Natural killer cell (primary cell): ENCODE measurements at regions not wholly inside any gene's neighbourhood (a gene's known extent, or its start where the extent isn't known, plus 50 kb on each side); places are given as distances from the start of the nearest gene placed in this dataset.
"Not testable (repeated sequence)": the region's sequence is repeated elsewhere in the genome, so short reads cannot be mapped to it uniquely, and the experiment has no call there.

ENCODE experiments used
- ATAC-seq, 3 donors: fragments of 150-1000 bp in 2 of 3; fragments of 200-7000 bp in 1 of 3; cut with Tn5 transposase; 1 replicate in 1 of 3; 2 replicates in 2 of 3; pipeline ENCODE4 v1.10.0; 2021; ENCODE audit warnings: mild to moderate bottlenecking in 2 of 3, moderate library complexity in 2 of 3
- DNase-seq, 2 donors: peaks; one replicate each; pipeline versions ENCODE4 v3.0.0 to v3.0.0-alpha.2; 2013 to 2021; ENCODE audit warnings: mixed read lengths in 1 of 2
- H3K27ac ChIP-seq: one replicate; pipeline ENCODE4 v1.5.1; 2013; ENCODE audit warnings: mild to moderate bottlenecking, low read length
- H3K27me3 ChIP-seq: one replicate; pipeline ENCODE4 v1.6.1; 2013; ENCODE audit warnings: low read length; ENCODE audit not compliant: control insufficient read depth, insufficient read depth
- H3K36me3 ChIP-seq: one replicate; pipeline ENCODE4 v1.6.1; 2013; ENCODE audit warnings: low read length; ENCODE audit not compliant: control insufficient read depth, insufficient read depth
- H3K4me1 ChIP-seq: one replicate; pipeline ENCODE4 v1.6.1; 2013; ENCODE audit warnings: low read length; ENCODE audit not compliant: control insufficient read depth, insufficient read depth
- H3K4me3 ChIP-seq: one replicate; pipeline ENCODE4 v1.5.1; 2013; ENCODE audit warnings: low read length
- H3K9me3 ChIP-seq: one replicate; pipeline ENCODE4 v1.6.1; 2013; ENCODE audit warnings: low read length; ENCODE audit not compliant: control insufficient read depth, insufficient read depth
- H3K27ac Mint-ChIP-seq, 2 donors: one replicate each; pipeline ENCODE4 v1.8.0; 2022; ENCODE audit warnings: mild to moderate bottlenecking in 2 of 2, mixed read lengths in 2 of 2, moderate library complexity in 1 of 2
- H3K27me3 Mint-ChIP-seq, 2 donors: one replicate each; pipeline ENCODE4 v1.8.0; 2022; ENCODE audit warnings: low read depth in 2 of 2, mixed read lengths in 2 of 2
- H3K36me3 Mint-ChIP-seq: one replicate; pipeline ENCODE4 v1.8.0; 2022; ENCODE audit warnings: mixed read lengths
- H3K4me1 Mint-ChIP-seq, 2 donors: one replicate each; pipeline ENCODE4 v1.8.0; 2022; ENCODE audit warnings: mixed read lengths in 2 of 2
- H3K4me3 Mint-ChIP-seq: one replicate; pipeline ENCODE4 v1.8.0; 2022; ENCODE audit warnings: mild to moderate bottlenecking, moderate library complexity, mixed read lengths
- H3K9me3 Mint-ChIP-seq, 2 donors: one replicate each; pipeline ENCODE4 v1.8.0; 2022; ENCODE audit warnings: mixed read lengths in 2 of 2
- WGBS: methylation state at CpG from one replicate; pipeline ENCODE4 v1.1.7; 2013; ENCODE audit warnings: missing lambda C conversion rate; ENCODE audit not compliant: insufficient coverage; 5-methylcytosine and 5-hydroxymethylcytosine counted together
- intact Hi-C: fragments of 100-400 bp; cut with micrococcal nuclease; formaldehyde crosslinking; loops from one replicate; pipeline ENCODE4 v1.14.2; 2022
- TF ChIP-seq, protein P1 (sequence below): fragments of 200-600 bp; IDR thresholded peaks from one replicate; pipeline ENCODE4 v1.8.0; 2022; ENCODE audit warnings: antibody characterized with exemption

DNA sequence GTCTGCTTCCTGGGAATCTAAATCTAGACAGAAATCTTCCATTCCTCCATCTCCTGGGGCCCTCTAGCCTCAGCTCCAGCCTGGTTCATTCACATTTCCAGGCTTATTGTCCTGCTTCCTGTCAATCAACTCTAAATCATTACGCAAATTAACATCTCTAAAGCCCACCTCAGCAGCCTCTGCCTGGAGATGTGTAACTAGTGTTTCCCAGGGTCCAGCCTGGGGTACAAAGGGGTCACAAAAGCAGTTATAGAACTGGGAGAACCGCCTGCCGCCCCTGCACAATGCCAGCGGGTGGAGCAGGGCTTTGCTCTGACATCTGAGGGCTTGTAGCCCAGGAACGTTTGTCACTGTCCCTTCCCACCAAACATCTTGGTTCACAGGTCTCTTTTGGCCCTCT lies 373.5 kb downstream of the RRAGC start:
- Mint-ChIP-seq H3K4me3 (no peak overlapping the region), H3K36me3 (no peaks in the 10 kb centered on the region), H3K27me3 (peaks cover 27 to 54% of the 10 kb centered on the region in 2 donors), H3K9me3 (no peaks in the 10 kb centered on the region), H3K4me1 (no peaks in the 10 kb centered on the region), H3K27ac (no peak overlapping the region)
- WGBS, result 47% methylated on average over 5 of the region's 5 CpGs
- no peak for DNase-seq
- TF ChIP-seq, protein P1, sequence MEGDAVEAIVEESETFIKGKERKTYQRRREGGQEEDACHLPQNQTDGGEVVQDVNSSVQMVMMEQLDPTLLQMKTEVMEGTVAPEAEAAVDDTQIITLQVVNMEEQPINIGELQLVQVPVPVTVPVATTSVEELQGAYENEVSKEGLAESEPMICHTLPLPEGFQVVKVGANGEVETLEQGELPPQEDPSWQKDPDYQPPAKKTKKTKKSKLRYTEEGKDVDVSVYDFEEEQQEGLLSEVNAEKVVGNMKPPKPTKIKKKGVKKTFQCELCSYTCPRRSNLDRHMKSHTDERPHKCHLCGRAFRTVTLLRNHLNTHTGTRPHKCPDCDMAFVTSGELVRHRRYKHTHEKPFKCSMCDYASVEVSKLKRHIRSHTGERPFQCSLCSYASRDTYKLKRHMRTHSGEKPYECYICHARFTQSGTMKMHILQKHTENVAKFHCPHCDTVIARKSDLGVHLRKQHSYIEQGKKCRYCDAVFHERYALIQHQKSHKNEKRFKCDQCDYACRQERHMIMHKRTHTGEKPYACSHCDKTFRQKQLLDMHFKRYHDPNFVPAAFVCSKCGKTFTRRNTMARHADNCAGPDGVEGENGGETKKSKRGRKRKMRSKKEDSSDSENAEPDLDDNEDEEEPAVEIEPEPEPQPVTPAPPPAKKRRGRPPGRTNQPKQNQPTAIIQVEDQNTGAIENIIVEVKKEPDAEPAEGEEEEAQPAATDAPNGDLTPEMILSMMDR, result no peak
- Histone ChIP-seq H3K36me3 (no peaks in the 10 kb centered on the region), H3K4me1 (no peaks in the 10 kb centered on the region), H3K9me3 (no peaks in the 10 kb centered on the region), H3K27ac (no peak overlapping the region), H3K4me3 (no peak overlapping the region), H3K27me3 (no peaks in the 10 kb centered on the region)
- intact Hi-C loops, result no loop called here
- ATAC-seq, result no peak

DNA sequence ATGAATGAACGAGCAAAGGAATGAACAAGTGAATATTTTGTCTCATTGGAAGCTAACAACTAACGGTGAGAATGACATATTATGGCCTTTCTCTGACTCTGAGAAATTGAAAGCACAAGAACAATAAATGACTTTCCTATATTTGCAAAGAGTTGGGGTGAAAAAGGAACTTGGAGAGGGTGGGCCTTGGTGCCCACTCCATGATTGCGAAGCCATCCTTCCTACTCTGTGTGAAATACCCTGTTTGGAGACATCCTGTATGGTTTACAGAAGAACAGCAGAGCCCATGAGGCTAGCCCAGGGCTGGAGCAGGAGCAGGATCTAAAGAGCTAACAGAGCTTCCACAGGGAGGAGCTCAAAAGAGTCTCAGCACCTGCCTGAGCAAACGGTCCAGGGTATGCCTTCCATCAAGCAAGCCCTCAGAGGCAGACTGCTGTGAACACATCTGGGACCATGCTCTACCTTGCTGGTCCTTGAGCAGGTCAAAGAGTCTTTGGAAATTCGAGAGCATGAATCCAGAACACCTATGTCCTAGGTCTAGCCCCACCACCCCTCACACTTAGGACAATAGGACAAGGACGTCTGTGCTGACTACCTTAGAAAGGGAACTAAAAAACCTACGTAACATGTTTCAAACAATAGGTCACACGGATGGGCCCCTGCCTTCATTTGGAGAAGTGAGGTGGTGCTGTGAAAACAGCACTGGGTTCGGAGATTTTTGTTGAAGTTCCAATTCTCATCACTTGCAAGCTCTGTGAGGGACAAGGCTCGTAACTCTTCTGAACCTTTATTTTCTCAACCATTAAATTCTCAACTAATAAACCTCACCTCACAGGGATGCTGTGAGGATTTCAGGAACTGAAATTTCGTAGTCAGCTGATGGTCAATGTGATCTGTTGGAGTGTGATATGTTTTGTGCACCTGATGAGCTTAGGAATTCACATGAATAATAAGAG lies 377.4 kb downstream of the RRAGC start:
- H3K4me3 ChIP-seq, result no peak overlapping the region
- H3K27ac Mint-ChIP-seq, result no peak overlapping the region
- intact Hi-C loops, result no loop called here
- H3K9me3 ChIP-seq, result peaks cover 3% of the 10 kb centered on the region
- no peak for ATAC-seq
- TF ChIP-seq, protein P1, result no peak
- H3K36me3 ChIP-seq, result no peaks in the 10 kb centered on the region
- H3K4me3 Mint-ChIP-seq, result no peak overlapping the region
- H3K27me3 ChIP-seq, result no peaks in the 10 kb centered on the region
- H3K4me1 Mint-ChIP-seq, result no peaks in the 10 kb centered on the region
- no peaks in the 10 kb centered on the region for H3K9me3 Mint-ChIP-seq
- no peaks in the 10 kb centered on the region for H3K4me1 ChIP-seq
- no peak for DNase-seq
- peaks cover 38 to 68% of the 10 kb centered on the region in 2 donors for H3K27me3 Mint-ChIP-seq
- 58% methylated on average over 9 of the region's 11 CpGs for WGBS
- H3K27ac ChIP-seq, result peak overlapping the region; percentile 43
- no peaks in the 10 kb centered on the region for H3K36me3 Mint-ChIP-seq

DNA sequence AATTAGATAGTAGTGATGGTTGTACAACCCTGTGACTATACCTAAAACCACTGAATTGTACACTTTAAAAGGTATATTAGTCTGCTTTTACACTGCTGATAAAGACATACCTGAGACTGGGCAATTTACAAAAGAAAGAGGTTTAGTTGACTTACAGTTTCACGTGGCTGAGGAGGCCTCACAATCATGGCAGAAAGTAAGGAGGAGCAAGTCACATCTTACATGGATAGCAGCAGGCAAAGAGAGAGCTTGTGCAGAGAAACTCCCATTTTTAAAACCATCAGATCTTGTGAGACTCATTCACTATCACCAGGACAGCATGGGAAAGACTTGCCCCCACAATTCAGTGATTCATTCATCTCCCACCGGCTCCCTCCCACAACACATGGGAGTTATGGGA lies 379.9 kb downstream of the RRAGC start:
- H3K9me3 ChIP-seq, intact Hi-C loops, H3K4me1 ChIP-seq, H3K36me3 ChIP-seq, ATAC-seq, H3K27me3 ChIP-seq, H3K4me1 Mint-ChIP-seq, DNase-seq, H3K36me3 Mint-ChIP-seq, H3K4me3 ChIP-seq, H3K27ac Mint-ChIP-seq, H3K9me3 Mint-ChIP-seq, H3K4me3 Mint-ChIP-seq, H3K27ac ChIP-seq: not testable (repeated sequence)
- peaks cover 37 to 64% of the 10 kb centered on the region in 2 donors for H3K27me3 Mint-ChIP-seq
- 71% methylated on average over 1 of the region's 2 CpGs for WGBS

DNA sequence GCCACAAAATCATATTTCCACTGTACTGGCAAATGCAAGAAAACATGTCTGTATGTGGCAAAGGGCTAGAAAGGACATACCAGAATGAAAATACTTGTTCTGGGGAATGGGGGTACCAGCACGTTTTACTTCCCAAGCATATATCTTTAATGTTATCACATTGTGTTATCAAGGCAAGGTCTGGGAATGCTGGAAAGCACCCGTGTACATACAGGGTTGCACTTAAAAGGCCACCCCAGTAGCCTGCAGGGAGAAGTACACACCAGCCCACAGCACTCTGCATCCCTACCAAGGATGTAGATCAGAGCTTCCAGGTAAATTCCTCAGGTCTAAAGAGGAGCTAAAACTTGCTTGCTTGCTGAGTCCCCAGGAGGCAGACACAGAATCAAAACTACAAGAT lies 381.8 kb downstream of the RRAGC start:
- peaks cover 37 to 72% of the 10 kb centered on the region in 2 donors for H3K27me3 Mint-ChIP-seq

More for the DNA sequence above, 381.8 kb downstream of the RRAGC start:
- Mint-ChIP-seq H3K36me3 (no peaks in the 10 kb centered on the region), H3K4me3 (no peak overlapping the region), H3K9me3 (no peaks in the 10 kb centered on the region), H3K27ac (no peak overlapping the region), H3K4me1 (peaks cover 0 to 6% of the 10 kb centered on the region in 2 donors)
- 83% methylated on average over 2 of the region's 2 CpGs for WGBS
- Histone ChIP-seq H3K9me3 (peaks cover 3% of the 10 kb centered on the region), H3K4me3 (no peak overlapping the region), H3K27me3 (peaks cover 7% of the 10 kb centered on the region), H3K4me1 (no peaks in the 10 kb centered on the region), H3K36me3 (no peaks in the 10 kb centered on the region), H3K27ac (no peak overlapping the region)
- no peak for ATAC-seq
- TF ChIP-seq, protein P1, result no peak
- intact Hi-C loops, result no loop called here
- no peak for DNase-seq
